ENCODE measurements at regions not wholly inside any gene's neighbourhood (a gene's known extent, or its start where the extent isn't known, plus 50 kb on each side); places are given as distances from the start of the nearest gene placed in this dataset.
"Not testable (repeated sequence)": the region's sequence is repeated elsewhere in the genome, so short reads cannot be mapped to it uniquely, and the experiment has no call there.

DNA sequence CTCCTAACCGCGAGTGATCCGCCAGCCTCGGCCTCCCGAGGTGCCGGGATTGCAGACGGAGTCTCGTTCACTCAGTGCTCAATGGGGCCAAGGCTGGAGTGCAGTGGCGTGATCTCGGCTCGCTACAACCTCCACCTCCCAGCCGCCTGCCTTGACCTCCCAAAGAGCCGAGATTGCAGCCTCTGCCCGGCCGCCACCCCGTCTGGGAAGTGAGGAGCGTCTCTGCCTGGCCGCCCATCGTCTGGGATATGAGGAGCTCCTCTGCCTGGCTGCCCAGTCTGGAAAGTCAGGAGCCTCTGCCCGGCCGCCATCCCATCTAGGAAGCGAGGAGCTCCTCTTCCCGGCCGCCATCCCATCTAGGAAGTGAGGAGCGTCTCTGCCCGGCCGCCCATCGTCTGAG, 58.8 kb upstream of the ANKRD30BL start:
- peaks cover 17% of the 10 kb centered on the region for H3K9me3 Mint-ChIP-seq
- not testable (repeated sequence) for H3K27ac Mint-ChIP-seq; H3K27ac ChIP-seq; DNase-seq (ENCODE audit: low spot score); H3K9me3 ChIP-seq (ENCODE audit: low read depth); H3K4me3 ChIP-seq; H3K36me3 Mint-ChIP-seq; H3K27me3 ChIP-seq; H3K9ac ChIP-seq; H3K27me3 Mint-ChIP-seq (ENCODE audit: insufficient read depth, low read depth); H3K4me1 Mint-ChIP-seq; H3F3A ChIP-seq (ENCODE audit: low read depth); H3K79me2 ChIP-seq (ENCODE audit: low read depth); H4K20me1 ChIP-seq (ENCODE audit: low read depth); H3K4me3 Mint-ChIP-seq; H3K4me1 ChIP-seq; H3K4me2 ChIP-seq; H3K36me3 ChIP-seq; H2AFZ ChIP-seq (replicated peaks)

DNA sequence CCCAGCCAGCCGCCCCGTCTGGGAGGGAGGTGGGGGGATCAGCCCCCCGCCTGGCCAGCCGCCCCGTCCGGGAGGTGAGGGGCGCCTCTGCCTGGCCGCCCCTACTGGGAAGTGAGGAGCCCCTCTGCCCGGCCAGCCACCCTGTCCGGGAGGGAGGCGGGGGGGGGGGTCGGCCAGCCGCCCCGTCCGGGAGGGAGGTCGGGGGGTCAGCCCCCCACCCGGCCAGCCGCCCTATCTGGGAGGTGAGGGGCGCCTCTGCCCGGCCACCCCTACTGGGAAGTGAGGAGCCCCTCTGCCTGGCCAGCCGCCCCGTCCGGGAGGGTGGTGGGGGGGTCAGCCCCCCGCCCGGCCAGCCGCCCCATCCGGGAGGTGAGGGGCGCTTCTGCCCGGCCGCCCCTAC, 60.1 kb upstream of the ANKRD30BL start:
- H3K4me1 Mint-ChIP-seq: not testable (repeated sequence)

DNA sequence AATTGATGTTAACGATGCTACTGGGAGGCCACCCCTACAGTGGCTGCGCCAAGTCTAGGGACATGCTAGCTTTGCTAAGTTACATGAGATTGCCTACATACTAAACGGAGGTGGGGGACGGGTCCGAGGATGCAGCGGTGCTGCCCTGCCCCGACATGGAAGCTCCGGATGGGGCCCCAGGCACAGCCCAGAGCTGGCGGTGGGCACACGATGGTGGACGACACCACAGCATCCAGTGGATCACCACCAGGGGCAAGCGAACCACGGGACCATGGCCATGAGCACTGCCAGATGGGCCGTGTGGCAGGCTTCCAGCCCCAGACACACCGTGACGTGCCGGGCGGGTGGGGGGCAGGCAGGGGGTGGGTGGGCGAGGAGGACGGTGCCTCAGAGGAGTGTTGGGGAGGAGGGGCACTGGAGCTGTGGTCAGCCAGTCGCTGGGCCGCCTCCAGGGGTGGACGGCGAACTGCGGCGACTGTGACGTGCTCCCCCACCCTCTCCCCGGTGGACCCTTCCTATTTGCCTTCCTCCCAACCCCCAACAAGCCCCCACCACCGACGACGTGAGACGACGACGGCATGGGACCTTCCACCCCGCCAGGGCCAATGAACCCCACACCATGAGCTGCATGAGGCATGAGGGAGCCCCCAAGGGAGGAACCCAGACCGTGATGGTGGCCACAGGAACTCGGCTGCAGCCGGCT, 90.6 kb upstream of the ANKRD30BL start:
- TF ChIP-seq, protein P1, sequence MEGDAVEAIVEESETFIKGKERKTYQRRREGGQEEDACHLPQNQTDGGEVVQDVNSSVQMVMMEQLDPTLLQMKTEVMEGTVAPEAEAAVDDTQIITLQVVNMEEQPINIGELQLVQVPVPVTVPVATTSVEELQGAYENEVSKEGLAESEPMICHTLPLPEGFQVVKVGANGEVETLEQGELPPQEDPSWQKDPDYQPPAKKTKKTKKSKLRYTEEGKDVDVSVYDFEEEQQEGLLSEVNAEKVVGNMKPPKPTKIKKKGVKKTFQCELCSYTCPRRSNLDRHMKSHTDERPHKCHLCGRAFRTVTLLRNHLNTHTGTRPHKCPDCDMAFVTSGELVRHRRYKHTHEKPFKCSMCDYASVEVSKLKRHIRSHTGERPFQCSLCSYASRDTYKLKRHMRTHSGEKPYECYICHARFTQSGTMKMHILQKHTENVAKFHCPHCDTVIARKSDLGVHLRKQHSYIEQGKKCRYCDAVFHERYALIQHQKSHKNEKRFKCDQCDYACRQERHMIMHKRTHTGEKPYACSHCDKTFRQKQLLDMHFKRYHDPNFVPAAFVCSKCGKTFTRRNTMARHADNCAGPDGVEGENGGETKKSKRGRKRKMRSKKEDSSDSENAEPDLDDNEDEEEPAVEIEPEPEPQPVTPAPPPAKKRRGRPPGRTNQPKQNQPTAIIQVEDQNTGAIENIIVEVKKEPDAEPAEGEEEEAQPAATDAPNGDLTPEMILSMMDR (IDR thresholded peaks at IDR 0.05): no peak
- TF ChIP-seq EZH2phosphoT487 (IDR thresholded peaks at IDR 0.05): no peak
- no peak for TF ChIP-seq EZH2 (IDR thresholded peaks at IDR 0.05)
- no peak overlapping the region for H3K27ac Mint-ChIP-seq
- H3K27me3 ChIP-seq: no peaks in the 10 kb centered on the region
- peaks cover 4% of the 10 kb centered on the region for H3K9me3 ChIP-seq (ENCODE audit: low read depth)
- H3K36me3 ChIP-seq: no peaks in the 10 kb centered on the region
- no peak overlapping the region for H3K9ac ChIP-seq
- no peaks in the 10 kb centered on the region for H3F3A ChIP-seq (ENCODE audit: low read depth)
- peaks cover 6% of the 10 kb centered on the region for H3K27me3 Mint-ChIP-seq (ENCODE audit: insufficient read depth, low read depth)
- H3K4me1 Mint-ChIP-seq: no peaks in the 10 kb centered on the region
- no peak overlapping the region for H3K27ac ChIP-seq
- H3K79me2 ChIP-seq (ENCODE audit: low read depth): no peaks in the 10 kb centered on the region
- H3K4me3 Mint-ChIP-seq: no peak overlapping the region
- no peak overlapping the region for H3K4me3 ChIP-seq
- H3K9me3 Mint-ChIP-seq: peaks cover 44% of the 10 kb centered on the region
- no peaks in the 10 kb centered on the region for H4K20me1 ChIP-seq (ENCODE audit: low read depth)
- H3K4me2 ChIP-seq: no peak overlapping the region
- H2AFZ ChIP-seq (replicated peaks): no peak overlapping the region
- no peak for DNase-seq (ENCODE audit: low spot score)
- no peaks in the 10 kb centered on the region for H3K4me1 ChIP-seq
- peaks cover 6% of the 10 kb centered on the region for H3K36me3 Mint-ChIP-seq

More for the DNA sequence above, 60.1 kb upstream of the ANKRD30BL start:
- not testable (repeated sequence) for H3K27me3 Mint-ChIP-seq (ENCODE audit: insufficient read depth, low read depth); H2AFZ ChIP-seq (replicated peaks); H3K4me3 ChIP-seq; H4K20me1 ChIP-seq (ENCODE audit: low read depth); H3K4me3 Mint-ChIP-seq; H3K9me3 ChIP-seq (ENCODE audit: low read depth); H3K9ac ChIP-seq; H3K36me3 ChIP-seq; DNase-seq (ENCODE audit: low spot score); H3F3A ChIP-seq (ENCODE audit: low read depth); H3K79me2 ChIP-seq (ENCODE audit: low read depth); H3K27ac ChIP-seq; H3K27me3 ChIP-seq; H3K4me1 ChIP-seq; H3K36me3 Mint-ChIP-seq; H3K27ac Mint-ChIP-seq; H3K4me2 ChIP-seq
- H3K9me3 Mint-ChIP-seq: peaks cover 17% of the 10 kb centered on the region

DNA sequence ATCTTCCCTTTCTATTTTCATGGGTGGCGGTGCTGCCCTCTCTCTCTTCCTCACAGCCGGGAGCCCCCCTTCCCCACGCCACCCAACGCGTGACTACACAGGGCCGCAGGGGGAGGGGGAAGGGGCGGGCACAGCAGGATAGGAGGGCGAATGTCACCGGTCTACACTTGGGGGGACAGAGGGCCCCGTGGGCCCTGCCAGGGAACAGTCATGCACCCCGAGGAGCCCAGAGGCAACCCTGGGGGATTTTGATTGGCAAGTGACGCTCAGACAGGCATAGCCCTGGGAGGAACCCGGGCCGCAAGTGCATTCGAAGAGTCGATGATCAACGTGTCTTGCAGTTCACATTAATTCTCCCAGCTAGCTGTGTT, 91.1 kb upstream of the ANKRD30BL start:
- Histone ChIP-seq H3K4me1 (no peaks in the 10 kb centered on the region), H3K4me2 (no peak overlapping the region), H3K79me2 (ENCODE audit: low read depth) (no peaks in the 10 kb centered on the region), H3F3A (ENCODE audit: low read depth) (no peaks in the 10 kb centered on the region), H3K9ac (no peak overlapping the region), H3K4me3 (no peak overlapping the region), H3K27me3 (no peaks in the 10 kb centered on the region), H4K20me1 (ENCODE audit: low read depth) (no peaks in the 10 kb centered on the region), H3K9me3 (ENCODE audit: low read depth) (peaks cover 4% of the 10 kb centered on the region), H2AFZ (replicated peaks) (no peak overlapping the region), H3K27ac (no peak overlapping the region), H3K36me3 (no peaks in the 10 kb centered on the region)
- H3K36me3 Mint-ChIP-seq: peaks cover 6% of the 10 kb centered on the region
- TF ChIP-seq, protein P1 (IDR thresholded peaks at IDR 0.05): no peak
- TF ChIP-seq EZH2 (IDR thresholded peaks at IDR 0.05) (no peak), EZH2phosphoT487 (IDR thresholded peaks at IDR 0.05) (no peak)
- no peaks in the 10 kb centered on the region for H3K4me1 Mint-ChIP-seq
- no peak overlapping the region for H3K4me3 Mint-ChIP-seq
- peaks cover 44% of the 10 kb centered on the region for H3K9me3 Mint-ChIP-seq
- no peak for DNase-seq (ENCODE audit: low spot score)
- H3K27ac Mint-ChIP-seq: no peak overlapping the region
- H3K27me3 Mint-ChIP-seq (ENCODE audit: insufficient read depth, low read depth): peaks cover 6% of the 10 kb centered on the region
